GM23248 (cell line): ENCODE measurements at regions not wholly inside any gene's neighbourhood (a gene's known extent, or its start where the extent isn't known, plus 50 kb on each side); places are given as distances from the start of the nearest gene placed in this dataset.

Experiments used
- DNase-seq: peaks from one replicate; pipeline ENCODE4 v3.0.0-alpha.2; 2015
- H2AFZ ChIP-seq: fragments of 200-600 bp; sonication (generic); 2 replicates; pipeline ENCODE4 v1.6.1; 2016; ENCODE audit warnings: antibody characterized with exemption
- H3F3A ChIP-seq: fragments of 200-600 bp; sonication (generic); 2 replicates; pipeline ENCODE4 v1.6.1; 2016; ENCODE audit warnings: mild to moderate bottlenecking, antibody characterized with exemption, mixed run types; ENCODE audit not compliant: insufficient read depth
- H3K27ac ChIP-seq: fragments of 200-600 bp; sonication (generic); 2 replicates; pipeline ENCODE4 v1.5.1; 2016; ENCODE audit warnings: mild to moderate bottlenecking
- H3K27me3 ChIP-seq: fragments of 200-600 bp; sonication (generic); replicated peaks from 2 replicates; pipeline ENCODE4 v1.6.1; 2016; ENCODE audit warnings: mild to moderate bottlenecking; ENCODE audit not compliant: insufficient read depth
- H3K36me3 ChIP-seq: fragments of 200-600 bp; sonication (generic); 2 replicates; pipeline ENCODE4 v1.6.1; 2016; ENCODE audit warnings: low read depth, mild to moderate bottlenecking
- H3K4me1 ChIP-seq: fragments of 200-600 bp; sonication (generic); 2 replicates; pipeline ENCODE4 v1.6.1; 2016; ENCODE audit warnings: mild to moderate bottlenecking; ENCODE audit not compliant: insufficient read depth
- H3K4me2 ChIP-seq: fragments of 200-600 bp; sonication (generic); one replicate; pipeline ENCODE4 v1.6.1; 2016; ENCODE audit warnings: mild to moderate bottlenecking; ENCODE audit not compliant: unreplicated experiment
- H3K4me3 ChIP-seq: fragments of 200-600 bp; sonication (generic); 2 replicates; pipeline ENCODE4 v1.5.1; 2016; ENCODE audit warnings: mild to moderate bottlenecking
- H3K79me2 ChIP-seq: fragments of 200-600 bp; sonication (generic); 2 replicates; pipeline ENCODE4 v1.6.1; 2016; ENCODE audit warnings: mild to moderate bottlenecking; ENCODE audit not compliant: insufficient read depth
- H3K9ac ChIP-seq: fragments of 200-600 bp; sonication (generic); 2 replicates; pipeline ENCODE4 v1.6.1; 2016; ENCODE audit warnings: mild to moderate bottlenecking
- H3K9me2 ChIP-seq: fragments of 200-600 bp; sonication (generic); 2 replicates; pipeline ENCODE4 v1.6.1; 2016; ENCODE audit warnings: mixed run types, mild to moderate bottlenecking, moderate library complexity; ENCODE audit not compliant: insufficient read depth
- H3K9me3 ChIP-seq: fragments of 200-600 bp; sonication (generic); one replicate; pipeline ENCODE4 v1.6.1; 2017; ENCODE audit warnings: low read depth
- H4K20me1 ChIP-seq: fragments of 200-600 bp; sonication (generic); 2 replicates; pipeline ENCODE4 v1.6.0; 2016; ENCODE audit not compliant: insufficient read depth
- EZH2 ChIP-seq: fragments of 200-600 bp; sonication (generic); IDR thresholded peaks from 2 replicates; pipeline ENCODE4 v1.6.1; 2018; ENCODE audit warnings: antibody characterized with exemption, mild to moderate bottlenecking; ENCODE audit not compliant: insufficient read depth, poor library complexity, severe bottlenecking
- EZH2phosphoT487 ChIP-seq: fragments of 200-600 bp; sonication (generic); IDR thresholded peaks from 2 replicates; pipeline ENCODE4 v1.6.1; 2018; ENCODE audit warnings: antibody characterized with exemption, moderate library complexity, mild to moderate bottlenecking, low read depth; ENCODE audit not compliant: insufficient read depth
- WGBS, 2 experiments: methylation state at CpG; one replicate each; pipeline ENCODE4 v1.1.6; 2015 to 2017; ENCODE audit warnings: low lambda C conversion rate in 2 of 2, low coverage in 1 of 2; ENCODE audit errors: missing lambda C conversion rate in 2 of 2; 5-methylcytosine and 5-hydroxymethylcytosine counted together
- in situ Hi-C: fragments of 300-500 bp; cut with MboI; formaldehyde crosslinking; loops from 2 replicates; pipeline ENCODE4 v1.15.0; 2020

DNA sequence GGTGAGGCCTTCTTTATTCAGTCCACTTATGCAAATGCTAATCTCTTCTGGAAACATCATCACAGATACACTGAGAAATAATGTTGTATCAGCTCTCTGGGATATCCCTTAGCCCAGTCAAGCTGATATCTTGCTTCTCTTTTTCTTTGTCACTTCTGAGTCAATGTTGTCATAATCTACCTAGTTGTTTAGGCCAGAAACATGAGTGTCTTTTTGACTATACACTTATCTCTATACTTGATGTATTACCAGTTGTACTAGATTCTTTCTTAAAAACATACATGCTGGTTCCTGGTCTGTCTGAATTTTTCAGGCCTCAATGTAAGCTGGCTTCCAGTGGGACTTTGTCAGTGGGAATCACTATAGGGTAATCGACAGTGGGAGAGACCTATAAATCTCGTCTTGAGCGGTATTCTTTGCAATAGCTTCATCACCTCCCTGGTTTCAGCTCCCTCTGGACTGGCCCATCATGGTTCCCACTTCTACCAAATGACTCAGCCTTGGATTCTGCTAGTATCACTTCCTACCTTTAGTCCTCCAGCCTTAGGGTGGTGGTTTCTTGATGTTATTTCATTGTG, 135.2 kb upstream of the CYYR1 start:
- WGBS, 2 experiments: 91 to 99% methylated on average over 3 of the region's 3 CpGs
- H3K4me2 ChIP-seq: no peak overlapping the region
- H3K9me3 ChIP-seq: no peaks in the 10 kb centered on the region
- H3K4me3 ChIP-seq: no peak overlapping the region
- no peak overlapping the region for H3K9ac ChIP-seq
- H4K20me1 ChIP-seq: no peaks in the 10 kb centered on the region
- no peaks in the 10 kb centered on the region for H3K36me3 ChIP-seq
- no peak overlapping the region for H2AFZ ChIP-seq
- H3K4me1 ChIP-seq: no peaks in the 10 kb centered on the region
- no peak for DNase-seq
- H3K27me3 ChIP-seq: no peaks in the 10 kb centered on the region
- no peak overlapping the region for H3K27ac ChIP-seq
- no peaks in the 10 kb centered on the region for H3K79me2 ChIP-seq
- H3F3A ChIP-seq: no peaks in the 10 kb centered on the region
- TF ChIP-seq EZH2phosphoT487 (no peak), EZH2 (no peak)
- H3K9me2 ChIP-seq: no peaks in the 10 kb centered on the region
- in situ Hi-C loops: loop anchor here (25.0 kb wide), 2 partner anchors 821 to 1096 kb away; partner anchors contain the start of gene MRPL39

DNA sequence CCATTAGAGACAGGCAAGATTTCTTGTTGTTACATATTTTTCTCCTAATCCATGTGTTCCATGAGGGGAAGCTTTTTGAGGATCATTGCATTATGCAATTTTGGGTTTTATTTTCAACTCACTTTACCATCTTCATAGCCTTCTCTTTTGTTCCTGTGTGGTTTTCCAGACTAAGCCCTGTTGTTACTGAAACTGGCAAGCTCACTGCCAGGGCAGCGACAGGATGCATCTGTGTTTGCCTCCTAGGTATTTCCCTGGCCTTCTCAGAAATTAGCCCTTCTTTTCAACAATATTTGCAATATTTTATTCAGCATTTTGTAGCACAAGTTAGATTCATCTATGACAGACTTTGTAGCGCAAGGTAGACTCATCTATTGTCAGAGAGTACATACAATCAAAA, 134.2 kb upstream of the CYYR1 start:
- Histone ChIP-seq H3K4me2 (no peak overlapping the region), H3K27ac (no peak overlapping the region), H3F3A (no peaks in the 10 kb centered on the region), H3K9me3 (no peaks in the 10 kb centered on the region), H3K36me3 (no peaks in the 10 kb centered on the region), H3K79me2 (no peaks in the 10 kb centered on the region), H3K9me2 (no peaks in the 10 kb centered on the region), H2AFZ (no peak overlapping the region), H3K9ac (no peak overlapping the region), H4K20me1 (no peaks in the 10 kb centered on the region), H3K4me3 (no peak overlapping the region), H3K27me3 (no peaks in the 10 kb centered on the region), H3K4me1 (no peaks in the 10 kb centered on the region)
- in situ Hi-C loops: loop anchor here (25.0 kb wide), 2 partner anchors 820 to 1095 kb away; partner anchors contain the start of gene MRPL39
- TF ChIP-seq EZH2phosphoT487 (no peak), EZH2 (no peak)
- no peak for DNase-seq
- 60 to 68% methylated on average over 2 of the region's 2 CpGs for WGBS, 2 experiments

DNA sequence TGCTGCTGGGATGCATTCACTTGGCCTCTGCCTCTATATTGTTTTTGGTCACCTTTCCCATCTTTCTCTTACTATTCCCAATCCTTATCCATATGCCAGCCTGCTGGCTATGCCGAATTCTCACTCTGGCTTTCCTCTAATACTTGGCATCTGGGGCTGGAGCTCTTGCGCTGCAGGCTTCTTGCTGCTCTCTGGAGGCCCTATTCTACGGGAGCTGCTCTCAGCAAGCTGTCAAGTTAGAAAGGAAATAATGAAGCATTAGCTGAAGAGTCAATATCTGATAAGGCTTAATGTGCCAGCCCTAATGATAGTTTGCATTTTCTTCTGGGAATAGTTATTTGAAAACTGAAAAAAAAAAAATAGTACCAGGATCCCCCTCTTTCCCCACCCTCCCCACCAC, 125.3 kb upstream of the CYYR1 start:
- WGBS, 2 experiments: 57 to 59% methylated on average over 3 of the region's 3 CpGs
- no peak for TF ChIP-seq EZH2phosphoT487

GRCh38 chr21:26691416-26691815, 118.3 kb upstream of the CYYR1 start:
- in situ Hi-C loops: no loop called here
- WGBS, 2 experiments: 25 to 32% methylated on average over 2 of the region's 2 CpGs
- H3K36me3 ChIP-seq: no peaks in the 10 kb centered on the region

More for the DNA sequence above, 125.3 kb upstream of the CYYR1 start:
- Histone ChIP-seq H4K20me1 (no peaks in the 10 kb centered on the region), H3K4me1 (no peaks in the 10 kb centered on the region), H3K79me2 (no peaks in the 10 kb centered on the region), H2AFZ (no peak overlapping the region), H3K9ac (no peak overlapping the region), H3F3A (no peaks in the 10 kb centered on the region), H3K36me3 (no peaks in the 10 kb centered on the region), H3K4me3 (no peak overlapping the region), H3K4me2 (no peak overlapping the region), H3K27me3 (peaks cover 4% of the 10 kb centered on the region; the same call in 1 of the 2 replicates), H3K9me3 (no peaks in the 10 kb centered on the region), H3K27ac (no peak overlapping the region), H3K9me2 (no peaks in the 10 kb centered on the region)
- DNase-seq: no peak
- in situ Hi-C loops: no loop called here

DNA sequence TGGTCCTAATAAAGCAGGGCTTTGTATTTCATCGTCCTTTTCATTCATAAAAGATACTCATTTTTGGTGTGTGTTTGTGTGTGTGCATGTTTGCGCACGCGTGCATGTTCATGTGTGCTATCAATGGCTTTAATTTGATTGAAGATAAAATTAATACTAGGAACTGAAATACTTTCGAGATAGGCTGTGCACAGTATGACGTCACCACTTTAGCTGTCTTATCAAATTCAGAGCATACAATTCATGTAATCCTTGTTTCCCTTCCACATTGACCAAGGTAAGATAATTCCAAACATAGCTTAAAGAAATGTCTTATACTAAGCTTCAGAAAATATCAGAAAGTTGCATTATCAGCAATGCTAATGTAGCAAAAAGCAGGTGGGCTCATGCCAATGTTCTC, 113.6 kb upstream of the CYYR1 start:
- WGBS, 2 experiments: 76 to 85% methylated on average over 6 of the region's 6 CpGs
- Histone ChIP-seq H3K27ac (no peak overlapping the region), H3K9me2 (no peaks in the 10 kb centered on the region)

More at GRCh38 chr21:26691416-26691815, 118.3 kb upstream of the CYYR1 start:
- Histone ChIP-seq H3K79me2 (no peaks in the 10 kb centered on the region), H3K4me1 (no peaks in the 10 kb centered on the region), H3K9me3 (no peaks in the 10 kb centered on the region), H3K27ac (no peak overlapping the region), H3K4me2 (no peak overlapping the region), H3K9me2 (no peaks in the 10 kb centered on the region), H3K4me3 (no peak overlapping the region), H3K9ac (no peak overlapping the region), H4K20me1 (no peaks in the 10 kb centered on the region), H2AFZ (no peak overlapping the region), H3F3A (no peaks in the 10 kb centered on the region), H3K27me3 (peaks cover 7% of the 10 kb centered on the region; the same call in 1 of the 2 replicates)
- no peak for DNase-seq
- TF ChIP-seq EZH2 (no peak), EZH2phosphoT487 (no peak)

More for the DNA sequence above, 113.6 kb upstream of the CYYR1 start:
- no peak for DNase-seq
- H3K9me3 ChIP-seq: no peaks in the 10 kb centered on the region
- no peaks in the 10 kb centered on the region for H3K4me1 ChIP-seq
- H4K20me1 ChIP-seq: no peaks in the 10 kb centered on the region
- no peaks in the 10 kb centered on the region for H3K36me3 ChIP-seq
- no peaks in the 10 kb centered on the region for H3K79me2 ChIP-seq
- in situ Hi-C loops: no loop called here
- no peak overlapping the region for H3K4me2 ChIP-seq
- no peaks in the 10 kb centered on the region for H3K27me3 ChIP-seq
- no peak overlapping the region for H2AFZ ChIP-seq
- no peaks in the 10 kb centered on the region for H3F3A ChIP-seq
- TF ChIP-seq EZH2phosphoT487 (no peak), EZH2 (no peak)
- no peak overlapping the region for H3K4me3 ChIP-seq
- no peak overlapping the region for H3K9ac ChIP-seq
